ENCODE measurements at regions not wholly inside any gene's neighbourhood (a gene's known extent, or its start where the extent isn't known, plus 50 kb on each side); places are given as distances from the start of the nearest gene placed in this dataset.

- no peak overlapping the region for H3K27ac ChIP-seq (ENCODE audit: low read depth, low read length, poor library complexity, severe bottlenecking)
- no peak for TF ChIP-seq EZH2 (IDR thresholded peaks at IDR 0.05; ENCODE audit: borderline replicate concordance, low read length)
- TF ChIP-seq CTCF (IDR thresholded peaks at IDR 0.05; ENCODE audit: low read length), result no peak
- H3K9ac ChIP-seq (ENCODE audit: low read length), result no peak overlapping the region
- H3K36me3 ChIP-seq (ENCODE audit: insufficient read depth, low read length), result no peaks in the 10 kb centered on the region
- no peaks in the 10 kb centered on the region for H3F3A ChIP-seq (ENCODE audit: insufficient read depth, low read length)
- H2AFZ ChIP-seq (ENCODE audit: low read length), result no peak overlapping the region
- no peak overlapping the region for H3K4me3 ChIP-seq (ENCODE audit: low read depth, low read length, poor library complexity, severe bottlenecking)
- no peaks in the 10 kb centered on the region for H3K4me1 ChIP-seq (ENCODE audit: insufficient read depth, low read length, severe bottlenecking)
- H3K9me3 ChIP-seq (ENCODE audit: low read length), result no peaks in the 10 kb centered on the region
- no peaks in the 10 kb centered on the region for H3K9me2 ChIP-seq (ENCODE audit: low read depth, low read length)
- H3K4me2 ChIP-seq (ENCODE audit: low read length), result no peak overlapping the region
- H3K79me2 ChIP-seq (ENCODE audit: insufficient read depth, low read length), result no peaks in the 10 kb centered on the region
- no peaks in the 10 kb centered on the region for H3K27me3 ChIP-seq (ENCODE audit: insufficient read depth, low read length)
- H4K20me1 ChIP-seq (ENCODE audit: insufficient read depth, low read length), result no peaks in the 10 kb centered on the region
Measured at GRCh38 chr9:20264896-20265295, 357.4 kb downstream of the MLLT3 start.

GRCh38 chr9:20262611-20263010 lies 359.7 kb downstream of the MLLT3 start:
- no peaks in the 10 kb centered on the region for H3K27me3 ChIP-seq (ENCODE audit: insufficient read depth, low read length)

GRCh38 chr9:20256284-20256948 lies 365.9 kb downstream of the MLLT3 start:
- no peak overlapping the region for H3K4me2 ChIP-seq (ENCODE audit: low read length)
- no peak overlapping the region for H2AFZ ChIP-seq (ENCODE audit: low read length)
- H4K20me1 ChIP-seq (ENCODE audit: insufficient read depth, low read length), result no peaks in the 10 kb centered on the region

More at GRCh38 chr9:20262611-20263010, 359.7 kb downstream of the MLLT3 start:
- no peaks in the 10 kb centered on the region for H3K9me2 ChIP-seq (ENCODE audit: low read depth, low read length)
- H3K79me2 ChIP-seq (ENCODE audit: insufficient read depth, low read length), result no peaks in the 10 kb centered on the region
- no peaks in the 10 kb centered on the region for H3K4me1 ChIP-seq (ENCODE audit: insufficient read depth, low read length, severe bottlenecking)
- H3K9ac ChIP-seq (ENCODE audit: low read length), result no peak overlapping the region
- no peaks in the 10 kb centered on the region for H3K36me3 ChIP-seq (ENCODE audit: insufficient read depth, low read length)
- no peak for TF ChIP-seq EZH2 (IDR thresholded peaks at IDR 0.05; ENCODE audit: borderline replicate concordance, low read length)
- H3F3A ChIP-seq (ENCODE audit: insufficient read depth, low read length), result no peaks in the 10 kb centered on the region
- H3K27ac ChIP-seq (ENCODE audit: low read depth, low read length, poor library complexity, severe bottlenecking), result no peak overlapping the region
- no peak overlapping the region for H3K4me2 ChIP-seq (ENCODE audit: low read length)
- no peaks in the 10 kb centered on the region for H3K9me3 ChIP-seq (ENCODE audit: low read length)
- H2AFZ ChIP-seq (ENCODE audit: low read length), result no peak overlapping the region
- no peaks in the 10 kb centered on the region for H4K20me1 ChIP-seq (ENCODE audit: insufficient read depth, low read length)
- H3K4me3 ChIP-seq (ENCODE audit: low read depth, low read length, poor library complexity, severe bottlenecking), result no peak overlapping the region

More at GRCh38 chr9:20256284-20256948, 365.9 kb downstream of the MLLT3 start:
- Histone ChIP-seq H3K9me3 (ENCODE audit: low read length) (no peaks in the 10 kb centered on the region), H3K27ac (ENCODE audit: low read depth, low read length, poor library complexity, severe bottlenecking) (no peak overlapping the region), H3K9ac (ENCODE audit: low read length) (no peak overlapping the region), H3K79me2 (ENCODE audit: insufficient read depth, low read length) (no peaks in the 10 kb centered on the region), H3K36me3 (ENCODE audit: insufficient read depth, low read length) (no peaks in the 10 kb centered on the region), H3K27me3 (ENCODE audit: insufficient read depth, low read length) (no peaks in the 10 kb centered on the region), H3K9me2 (ENCODE audit: low read depth, low read length) (no peaks in the 10 kb centered on the region), H3K4me1 (ENCODE audit: insufficient read depth, low read length, severe bottlenecking) (no peaks in the 10 kb centered on the region), H3F3A (ENCODE audit: insufficient read depth, low read length) (no peaks in the 10 kb centered on the region), H3K4me3 (ENCODE audit: low read depth, low read length, poor library complexity, severe bottlenecking) (no peak overlapping the region)
- TF ChIP-seq CTCF (IDR thresholded peaks at IDR 0.05; ENCODE audit: low read length) (no peak), EZH2 (IDR thresholded peaks at IDR 0.05; ENCODE audit: borderline replicate concordance, low read length) (no peak)
